HG02943 (cell line): ENCODE measurements at regions not wholly inside any gene's neighbourhood (a gene's known extent, or its start where the extent isn't known, plus 50 kb on each side); places are given as distances from the start of the nearest gene placed in this dataset.

Source experiments
- ATAC-seq: cut with Tn5 transposase; IDR thresholded peaks from one replicate; pipeline ENCODE4 v1.9.1; 2021; ENCODE audit warnings: mild to moderate bottlenecking, low read depth, moderate library complexity; ENCODE audit not compliant: unreplicated experiment

DNA sequence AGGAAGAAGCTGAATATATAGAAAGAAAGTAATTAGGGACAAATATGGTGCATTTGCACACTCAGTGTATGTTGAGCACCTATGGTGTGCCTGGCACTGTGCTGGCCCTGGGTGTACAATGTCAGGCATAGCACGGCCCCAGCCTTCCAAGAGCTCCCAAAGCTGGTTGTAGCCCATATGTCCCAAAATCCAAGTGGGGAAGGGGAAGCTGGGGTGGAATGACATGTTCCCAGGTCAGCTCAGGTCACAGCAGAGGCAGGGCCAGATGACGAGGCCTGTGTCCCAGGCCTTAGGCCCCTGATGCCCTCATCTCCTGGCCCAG lies 170.0 kb downstream of the VEGFA start:
- ATAC-seq = no peak

DNA sequence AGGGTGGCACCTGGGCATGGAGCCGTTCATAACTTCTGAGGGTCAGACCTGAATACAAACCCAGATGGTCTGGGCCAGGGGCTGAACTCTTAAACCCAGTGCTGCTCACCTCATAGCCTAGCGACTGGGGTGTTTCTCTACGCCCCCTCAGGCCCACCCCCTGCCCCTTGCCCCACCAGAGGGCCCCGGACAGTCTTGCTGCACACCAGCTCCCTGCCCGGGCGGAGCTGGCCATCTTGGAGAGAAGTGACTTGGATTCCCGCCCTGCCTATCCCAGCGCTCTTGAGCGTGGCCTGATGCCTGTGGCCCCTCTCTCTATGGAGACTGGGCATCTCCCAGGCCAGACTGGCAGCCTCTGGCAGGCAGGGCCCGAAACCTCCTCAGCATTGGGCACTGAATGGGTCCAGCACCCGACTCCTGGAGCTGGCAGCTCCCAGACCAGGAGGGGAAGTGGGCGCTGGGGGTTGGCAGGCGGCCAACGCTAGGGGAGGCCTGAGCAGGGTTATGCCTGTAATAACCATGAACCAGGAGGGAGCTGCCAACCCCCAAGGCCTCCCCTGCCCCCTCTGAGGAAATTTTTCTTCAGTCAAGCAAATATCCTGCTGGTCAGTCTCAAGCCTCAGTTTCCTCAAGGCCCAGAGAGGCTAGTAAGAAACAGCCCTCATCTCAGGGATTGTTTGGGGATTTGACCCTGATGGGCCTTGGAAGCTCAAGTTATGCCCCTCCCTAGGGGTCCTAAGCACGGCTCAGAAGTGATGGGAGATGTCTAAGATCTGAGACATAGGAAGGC lies 169.5 kb downstream of the VEGFA start:
- ATAC-seq = no peak

DNA sequence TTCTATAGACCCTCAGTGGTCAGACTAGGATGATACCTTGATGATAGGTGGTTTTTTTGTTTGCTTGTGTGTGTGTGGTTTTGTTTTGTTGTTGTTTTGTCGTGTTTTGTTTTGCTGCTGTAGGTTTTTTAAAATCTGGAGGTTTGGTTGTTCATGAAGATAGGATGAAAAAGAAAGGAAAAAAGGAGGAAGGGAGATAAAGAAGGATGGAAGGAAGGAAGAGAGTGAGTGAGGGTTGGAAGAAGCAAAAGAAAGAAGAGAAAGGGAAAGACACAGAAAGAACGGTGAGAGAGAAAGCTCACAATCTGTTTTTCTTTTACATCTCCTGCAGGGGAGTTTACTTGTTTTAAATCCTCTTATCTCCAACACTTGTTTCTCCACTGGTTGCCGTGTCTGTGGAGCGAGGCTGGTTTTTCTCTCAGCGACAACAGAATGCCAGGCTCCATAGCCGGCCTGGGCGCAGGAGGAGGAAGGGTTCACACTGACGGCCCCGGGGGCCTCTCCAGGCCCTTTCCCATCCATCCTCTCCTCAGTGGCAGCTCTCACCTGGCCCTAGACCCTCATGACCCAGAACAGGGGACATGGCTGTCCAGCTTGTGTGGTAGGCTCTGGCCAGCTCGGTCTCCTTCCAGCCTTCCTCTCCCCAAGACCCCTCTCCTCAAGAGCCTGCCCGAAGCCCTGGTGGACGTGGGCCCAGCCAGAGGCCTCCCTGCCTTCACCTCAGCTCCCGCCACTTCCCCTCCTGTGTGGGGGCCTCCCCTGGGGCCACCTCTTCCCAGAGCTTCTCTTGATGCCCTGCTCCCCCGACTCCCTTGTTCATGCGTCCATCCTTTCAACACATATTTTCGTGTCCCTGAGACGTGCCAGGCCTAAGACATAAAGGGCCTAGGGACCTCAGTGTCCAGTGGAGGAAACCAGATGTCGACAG lies 168.4 kb downstream of the VEGFA start:
- ATAC-seq = no peak

DNA sequence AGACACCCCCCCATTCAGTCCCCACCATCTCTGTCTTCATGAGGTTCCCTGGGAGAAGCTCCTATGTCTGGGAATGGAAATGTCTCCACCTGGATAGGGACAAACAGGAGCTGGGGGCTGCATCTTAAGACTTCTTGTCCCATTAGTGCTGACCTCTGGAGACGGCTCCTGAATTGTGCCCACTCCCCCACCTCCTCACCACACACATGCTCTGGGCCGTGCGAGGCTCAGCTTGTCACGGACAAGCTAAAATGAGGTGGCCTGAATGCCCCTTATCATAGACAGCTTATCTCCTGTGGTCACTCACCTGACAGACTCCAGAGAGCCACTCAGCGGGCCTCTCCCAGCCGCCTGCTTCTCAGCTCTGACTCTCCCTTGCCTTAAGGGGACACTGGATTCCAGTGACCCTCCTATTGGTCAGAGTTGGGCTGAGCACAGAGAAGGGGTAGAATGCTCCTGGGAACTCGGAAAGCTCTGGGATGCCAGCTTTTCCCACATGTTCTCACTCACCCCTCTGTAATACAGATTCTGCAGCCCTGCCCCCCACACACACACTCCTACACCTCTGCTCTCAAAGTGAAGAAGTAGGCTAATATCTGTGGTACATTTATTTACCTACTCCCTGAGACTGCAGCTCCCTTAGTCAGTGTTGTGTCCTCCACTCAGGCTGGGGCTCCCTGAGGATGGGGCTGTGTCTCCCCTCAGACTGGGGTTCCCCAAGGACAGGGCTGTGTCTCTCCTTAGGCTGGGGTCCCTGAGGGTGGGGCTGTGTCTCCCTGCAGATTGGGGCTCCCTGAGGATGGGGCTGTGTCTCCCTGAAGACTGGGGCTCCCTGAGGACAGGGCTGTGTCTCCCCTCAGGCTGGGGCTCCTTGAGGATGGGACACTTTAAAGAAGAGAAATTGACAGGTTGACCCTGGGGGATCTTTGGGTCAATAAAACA lies 167.5 kb downstream of the VEGFA start:
- no peak for ATAC-seq

DNA sequence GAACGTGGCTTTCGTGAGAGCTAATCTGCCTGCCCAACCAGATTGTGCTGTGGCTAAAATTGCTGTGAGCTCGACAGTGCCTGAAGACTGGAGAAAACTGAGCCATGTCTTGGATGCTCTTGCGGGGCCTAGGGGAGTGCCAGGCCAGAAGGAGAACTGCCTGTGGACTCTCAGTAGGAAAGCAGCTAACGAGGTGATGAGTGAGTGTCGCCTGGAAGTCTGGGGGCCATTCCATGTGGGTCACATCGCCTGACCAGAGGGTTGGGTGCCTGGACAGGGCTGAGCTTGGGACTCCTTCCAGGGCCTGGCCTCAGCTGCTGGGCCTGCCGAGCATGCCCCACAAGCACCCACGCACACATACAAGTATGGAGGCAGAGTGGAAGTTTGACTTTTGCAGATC lies 166.5 kb downstream of the VEGFA start:
- ATAC-seq = no peak

DNA sequence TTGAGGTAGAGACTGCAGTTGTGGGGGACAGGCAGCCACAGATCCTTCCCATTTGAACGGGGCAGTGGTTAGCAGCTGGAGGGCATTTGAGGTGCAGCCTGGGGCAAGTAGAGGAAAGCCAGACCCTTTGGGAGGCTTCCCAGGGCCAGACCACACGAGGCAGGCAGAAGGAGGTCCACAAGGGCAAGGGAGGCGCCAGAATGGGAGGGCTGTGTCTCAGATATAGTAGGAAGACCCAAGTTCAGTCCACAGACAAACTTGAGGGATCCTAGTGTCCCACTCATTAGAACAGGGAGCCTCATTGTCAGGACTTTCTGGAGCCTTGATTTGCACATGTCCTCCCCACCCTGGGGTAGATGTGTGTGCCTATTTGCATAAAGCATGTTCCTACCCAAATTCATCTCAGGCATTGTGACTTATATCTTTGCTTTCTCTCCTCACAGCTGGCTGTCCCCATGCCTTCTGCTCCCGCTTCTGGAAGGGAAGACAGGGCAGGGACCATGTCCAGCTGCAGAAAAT lies 166.0 kb downstream of the VEGFA start:
- ATAC-seq = no peak

DNA sequence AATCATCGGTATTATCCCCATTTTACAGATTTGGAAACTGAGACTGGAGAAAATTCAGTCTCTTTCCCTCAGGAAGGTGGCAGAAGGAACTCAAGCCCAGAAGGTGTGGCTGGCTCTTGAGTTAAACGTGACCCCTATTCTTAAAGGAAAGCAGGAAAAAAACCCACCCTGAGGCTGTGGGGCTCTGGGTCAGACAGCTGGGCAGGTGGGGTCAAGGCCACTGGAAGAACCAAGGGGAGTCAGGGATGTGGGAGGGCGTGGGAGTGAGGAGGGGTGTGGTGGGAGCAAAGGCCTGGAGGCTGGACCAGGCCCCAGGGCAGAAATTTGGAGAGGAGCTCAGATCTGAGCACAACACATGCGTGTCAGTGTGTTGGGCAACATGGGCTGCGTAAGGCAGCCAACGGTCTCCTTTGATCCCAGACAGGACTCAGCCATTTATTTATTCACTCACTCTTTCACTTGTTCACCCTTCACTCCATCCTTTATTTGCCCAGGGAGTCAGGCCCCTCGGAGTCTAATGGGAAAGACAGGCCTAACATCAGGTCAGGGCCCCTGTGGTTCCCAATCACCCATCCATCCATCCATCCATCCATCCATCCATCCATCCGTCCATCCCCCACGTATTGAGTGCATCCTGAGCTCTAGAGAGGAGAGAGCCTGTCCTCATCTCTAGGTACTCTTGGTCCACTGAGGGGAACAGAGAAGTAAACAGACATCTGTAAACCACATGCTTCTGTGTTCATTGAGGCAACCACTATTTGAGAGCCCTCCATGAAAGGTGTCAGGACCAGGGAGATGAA lies 165.0 kb downstream of the VEGFA start:
- no peak for ATAC-seq

DNA sequence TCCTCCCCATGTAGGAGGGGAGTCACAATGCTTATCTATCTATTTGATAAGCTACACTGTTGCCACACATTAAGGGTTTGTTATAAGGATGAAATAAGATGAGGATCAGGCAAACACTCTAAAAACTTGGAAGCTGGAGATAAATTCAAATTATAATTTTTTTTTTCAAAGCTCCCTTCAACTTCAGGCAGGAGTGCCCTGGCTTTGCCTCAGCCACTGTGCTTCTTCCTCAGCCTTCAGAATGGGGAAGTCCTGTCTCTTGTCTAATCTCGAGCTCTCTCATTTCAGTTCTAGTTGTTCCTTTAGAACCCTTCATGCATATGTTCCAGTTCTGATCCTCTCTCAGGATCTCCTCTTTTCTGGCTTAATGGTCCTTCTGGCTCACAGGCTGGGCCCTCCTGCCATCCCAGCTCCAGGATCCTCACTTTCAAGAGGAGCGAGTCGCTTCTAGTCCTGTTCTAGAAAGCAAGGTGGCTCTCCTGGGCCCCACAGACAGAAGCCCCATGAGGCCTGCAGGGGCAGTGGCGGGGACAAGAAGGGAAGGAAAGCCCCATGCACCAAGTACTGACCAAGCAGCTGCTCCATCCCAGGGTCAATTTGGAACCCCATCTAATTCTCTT lies 164.3 kb downstream of the VEGFA start:
- no peak for ATAC-seq

DNA sequence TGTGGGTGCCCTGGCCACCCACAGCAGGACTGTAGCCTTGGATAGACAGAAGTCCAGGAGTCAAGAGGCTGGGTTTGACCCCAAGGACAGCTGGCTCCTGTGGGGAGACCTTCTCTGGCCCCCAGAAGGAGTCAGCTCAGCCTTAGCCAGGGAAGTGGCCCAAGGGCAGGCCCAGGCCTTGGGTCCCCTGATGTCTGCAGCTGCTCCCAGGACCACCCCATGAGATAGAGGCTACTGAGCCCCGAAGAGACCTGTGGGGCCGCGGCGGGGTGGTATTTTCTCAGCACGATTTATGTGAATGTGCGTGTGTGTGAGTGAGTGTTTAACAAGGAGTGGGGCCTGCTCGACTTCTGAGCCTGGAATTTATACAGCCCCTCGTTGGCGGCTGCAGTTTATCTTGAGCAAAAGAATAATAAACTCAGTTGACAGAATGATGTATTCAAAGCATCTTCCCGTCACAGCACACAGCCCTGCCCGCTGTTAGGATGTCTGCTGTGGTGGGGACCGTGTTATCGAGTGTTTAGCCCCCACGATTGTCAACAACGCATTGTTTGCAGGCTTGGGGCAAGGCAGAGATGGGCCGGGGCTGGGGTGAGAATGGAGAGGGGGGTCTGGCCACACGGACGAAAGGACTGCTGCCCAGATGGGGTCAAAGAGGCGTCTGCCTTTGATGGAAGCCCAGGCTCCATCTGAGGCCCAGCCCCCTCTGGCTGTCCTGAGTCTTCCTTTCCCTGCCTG lies 163.3 kb downstream of the VEGFA start:
- ATAC-seq = no peak

DNA sequence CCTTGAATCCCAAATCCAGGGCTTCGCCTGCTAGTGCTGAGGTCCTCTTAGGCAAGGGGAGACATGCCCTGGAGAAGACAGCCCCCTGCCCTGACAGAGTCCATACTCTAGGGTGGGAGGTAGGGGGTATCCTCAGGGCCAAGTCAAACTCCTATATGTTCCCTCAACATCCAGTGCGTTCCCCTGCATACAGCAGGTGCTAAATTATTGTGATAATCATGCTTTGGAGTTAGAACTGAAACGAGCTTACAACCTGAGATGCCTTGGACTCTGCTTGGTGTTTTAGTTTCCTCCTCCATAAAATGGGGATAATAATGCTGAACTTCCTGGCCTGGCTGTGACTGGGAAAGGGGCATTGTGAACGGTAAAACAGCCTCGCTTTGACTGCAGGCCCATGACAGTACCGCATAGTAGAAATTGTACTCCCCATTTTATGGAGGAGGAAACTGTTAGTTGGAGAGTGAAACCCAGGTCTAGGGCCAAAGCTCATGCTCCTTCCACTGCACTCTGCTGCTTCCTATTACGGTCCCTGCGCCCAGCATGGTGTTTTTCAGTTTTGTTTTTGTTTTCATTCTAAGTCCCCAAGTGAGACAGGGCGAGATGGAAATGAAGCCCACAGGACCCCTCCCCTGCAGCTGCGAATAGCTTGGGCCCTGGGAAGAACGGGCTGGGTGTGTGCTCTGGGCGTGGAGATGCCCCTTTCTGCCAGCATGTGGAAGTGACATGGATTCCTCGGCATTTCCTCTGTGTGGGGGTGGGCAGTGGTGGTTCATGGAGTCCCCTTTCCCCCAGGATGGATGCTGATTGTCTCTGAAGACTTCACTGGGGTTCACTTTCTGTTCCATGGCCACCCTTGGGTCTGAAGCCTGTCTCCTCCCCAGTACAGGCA lies 162.5 kb downstream of the VEGFA start:
- ATAC-seq = no peak

DNA sequence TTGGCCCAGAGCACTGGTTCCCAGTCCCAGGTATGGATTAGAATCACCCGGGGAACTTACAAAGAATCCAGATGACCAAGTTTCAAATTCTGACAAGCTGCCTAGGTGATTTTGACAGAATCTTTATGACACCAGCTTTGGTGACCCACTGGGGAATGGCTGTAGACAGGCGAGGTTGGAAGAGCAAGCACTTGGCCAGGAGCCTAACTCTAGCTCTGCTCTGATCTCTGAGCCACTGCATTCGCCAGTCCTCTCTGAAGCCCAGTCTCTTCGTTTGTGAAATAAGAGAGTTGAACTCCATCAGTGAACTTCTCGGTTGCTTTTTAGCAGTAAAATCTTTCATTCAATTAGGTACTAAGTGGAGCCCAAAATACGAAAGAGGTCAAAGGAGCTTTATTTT lies 161.2 kb downstream of the VEGFA start:
- ATAC-seq = no peak

DNA sequence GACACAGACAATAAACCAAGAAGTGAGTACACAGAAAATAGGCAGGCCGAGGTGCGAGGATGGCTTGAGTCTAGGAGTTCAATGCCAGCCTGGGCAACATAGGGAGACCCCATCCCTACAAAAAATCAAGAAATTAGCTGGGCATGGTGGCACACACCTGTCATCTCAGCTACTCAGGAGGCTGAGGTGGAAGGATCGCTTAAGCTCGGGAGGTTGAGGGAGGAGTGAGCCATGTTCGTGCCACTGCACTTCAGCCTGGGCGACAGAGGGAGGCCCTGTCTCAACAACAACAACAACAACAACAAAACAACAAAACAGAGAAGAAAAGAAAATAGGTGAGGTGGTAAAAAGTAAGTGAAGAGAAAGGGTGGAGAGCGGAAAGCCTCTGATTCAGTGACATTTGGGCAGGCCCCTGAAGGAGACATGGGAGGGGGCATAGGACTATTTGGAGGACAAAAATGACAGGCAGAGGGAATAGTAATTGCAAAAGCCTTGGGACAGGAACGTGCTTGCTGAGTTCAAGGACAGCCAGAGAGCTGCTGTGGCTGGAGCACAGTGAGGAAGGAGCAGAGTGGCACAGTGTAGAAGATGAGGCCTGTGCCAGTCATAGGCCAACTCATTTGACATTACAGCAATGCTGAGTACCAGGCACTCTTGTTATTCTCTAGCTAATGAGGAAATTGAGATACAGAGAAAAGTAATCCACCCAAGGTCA lies 160.6 kb downstream of the VEGFA start:
- ATAC-seq = no peak

DNA sequence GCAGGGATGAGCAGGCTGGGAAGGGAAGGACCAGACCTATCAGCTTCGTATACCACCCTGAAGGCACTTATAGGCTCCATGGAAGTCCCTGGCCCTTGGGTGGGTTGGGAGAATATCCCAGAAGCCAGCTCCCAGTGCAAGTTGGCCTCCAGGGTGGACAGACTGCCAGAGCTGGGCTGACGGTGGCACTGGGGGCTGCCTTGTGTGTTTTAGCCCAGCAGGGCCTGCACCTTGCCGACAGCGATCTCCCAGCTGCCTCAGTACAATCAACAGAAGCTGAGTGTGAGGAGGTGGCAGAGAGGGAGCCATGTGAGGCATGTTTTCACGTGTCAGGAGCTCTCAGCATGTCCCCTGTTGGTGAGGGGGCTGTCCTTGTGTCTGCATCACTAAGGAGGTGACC lies 159.5 kb downstream of the VEGFA start:
- ATAC-seq = no peak

DNA sequence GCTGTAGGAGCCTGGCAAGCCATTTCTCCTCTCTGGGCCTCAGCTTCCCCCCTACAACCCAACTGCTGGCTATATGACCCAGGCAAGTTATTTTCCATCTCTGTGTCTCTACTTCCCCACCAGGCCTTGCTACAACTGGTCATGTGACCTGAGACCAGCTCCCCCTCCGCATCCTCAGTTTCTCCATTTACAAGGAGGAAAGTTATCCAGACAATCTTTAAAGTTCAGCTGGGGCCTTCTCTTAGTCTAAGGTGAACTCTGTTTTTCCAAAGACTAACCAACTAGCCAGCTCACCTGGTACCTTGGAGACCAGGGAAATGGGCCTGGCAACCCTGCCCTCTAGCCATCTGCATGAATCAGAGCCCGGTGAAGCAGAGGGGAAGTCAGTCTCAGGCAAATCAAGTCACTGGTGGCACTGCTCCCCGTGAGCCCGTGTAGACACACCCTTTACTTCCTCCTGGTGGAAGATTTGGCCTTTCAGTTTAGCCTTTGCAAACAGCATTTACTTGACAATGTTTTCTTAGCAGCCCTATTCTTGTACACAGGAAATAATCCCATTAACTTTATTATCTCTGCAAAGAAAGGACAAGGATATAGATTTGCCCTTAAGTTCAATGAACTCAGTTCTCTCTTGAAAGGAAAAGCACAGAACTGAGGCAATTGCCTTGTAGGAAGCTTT lies 157.7 kb downstream of the VEGFA start:
- ATAC-seq = no peak

DNA sequence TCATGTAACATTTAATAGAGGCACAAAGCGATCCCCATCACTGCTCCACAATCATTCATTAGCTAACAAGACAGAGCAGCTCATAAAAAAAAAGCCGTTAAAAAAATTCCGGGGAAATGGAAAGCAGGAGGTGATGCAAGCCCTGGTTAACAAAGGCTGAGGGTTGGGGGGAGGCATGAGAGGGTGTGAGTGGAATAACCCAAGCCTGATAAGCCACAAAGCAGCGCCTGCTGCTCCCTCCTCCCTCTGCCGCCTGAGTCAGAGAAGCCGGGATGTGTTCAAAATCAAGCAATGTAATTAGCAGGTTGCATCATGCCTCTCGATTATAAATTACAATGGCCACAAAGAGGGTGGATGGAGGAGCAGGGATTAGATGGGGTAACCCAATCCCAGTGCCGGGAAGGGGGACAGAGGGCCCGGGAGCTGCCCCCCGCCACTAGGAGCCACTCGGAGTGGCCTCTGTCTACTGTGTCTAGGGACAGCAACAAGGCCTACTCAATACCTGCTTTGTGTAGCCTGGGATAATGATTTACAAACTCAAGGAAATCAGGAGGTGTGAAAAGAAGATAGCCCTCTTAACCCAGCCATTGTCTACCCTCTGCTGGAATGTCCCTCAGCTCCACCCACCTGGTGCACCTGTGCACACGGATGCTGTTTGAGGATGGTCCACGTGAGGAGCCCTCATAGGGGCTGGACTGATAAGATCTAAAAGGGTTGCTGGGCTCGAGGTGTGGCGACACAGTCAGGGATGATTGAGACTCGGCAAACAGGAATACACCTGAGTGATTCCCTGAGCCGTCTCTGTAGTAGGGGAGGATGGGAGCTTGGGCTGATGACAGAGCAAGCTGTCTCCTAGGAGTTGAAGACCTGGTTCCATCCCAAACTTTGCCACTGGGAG lies 156.9 kb downstream of the VEGFA start:
- no peak for ATAC-seq
